H1 (cell line): ENCODE measurements at regions not wholly inside any gene's neighbourhood (a gene's known extent, or its start where the extent isn't known, plus 50 kb on each side); places are given as distances from the start of the nearest gene placed in this dataset.

Experiments
- ATF2 ChIP-seq: IDR thresholded peaks from 2 replicates; pipeline ENCODE4 v1.6.1; 2012; ENCODE audit warnings: low read length, inconsistent platforms
- BACH1 ChIP-seq: IDR thresholded peaks from 2 replicates; pipeline ENCODE4 v1.6.1; 2012; ENCODE audit warnings: low read length, improper control_type of control experiment
- CHD2 ChIP-seq: IDR thresholded peaks from 2 replicates; pipeline ENCODE4 v1.6.1; 2012; ENCODE audit warnings: low read length, improper control_type of control experiment
- EGR1 ChIP-seq: IDR thresholded peaks from 2 replicates; pipeline ENCODE4 v1.6.1; 2011; ENCODE audit warnings: low read depth, low read length, borderline replicate concordance
- FOSL1 ChIP-seq: IDR thresholded peaks from 2 replicates; pipeline ENCODE4 v1.6.1; 2011; ENCODE audit warnings: mild to moderate bottlenecking, low read depth, low read length, moderate library complexity; ENCODE audit not compliant: insufficient read depth
- RAD21 ChIP-seq, 2 experiments: IDR thresholded peaks in 1 of 2; conservative IDR thresholded peaks in 1 of 2; 2 replicates each; pipeline ENCODE4 v1.6.1; 2011; ENCODE audit warnings: low read depth in 2 of 2, low read length in 2 of 2, improper control_type of control experiment in 1 of 2, inconsistent platforms in 1 of 2, mild to moderate bottlenecking in 1 of 2, moderate library complexity in 1 of 2
- TAF1 ChIP-seq: IDR thresholded peaks from 2 replicates; pipeline ENCODE4 v1.6.1; 2011; ENCODE audit warnings: mild to moderate bottlenecking, low read depth, low read length

- no peak for TF ChIP-seq ATF2
- no peak for TF ChIP-seq EGR1
- no peak for TF ChIP-seq TAF1
- TF ChIP-seq RAD21 (IDR thresholded peaks at IDR 0.05 in 1 of 2, conservative IDR thresholded peaks at IDR 0.05 in 1 of 2; ENCODE audit: low read depth in 2 of 2, low read length in 2 of 2), result no peak
- no peak for TF ChIP-seq BACH1
- TF ChIP-seq FOSL1, result no peak
- no peak for TF ChIP-seq CHD2
- TF ChIP-seq, all 59 proteins: peak for 0
These were observed 118.7 kb upstream of the GDF10 start (continued) for GRCh38 chr10:47181052-47181849.
